HG03432 (cell line): ENCODE measurements at regions not wholly inside any gene's neighbourhood (a gene's known extent, or its start where the extent isn't known, plus 50 kb on each side); places are given as distances from the start of the nearest gene placed in this dataset.
"Not testable (repeated sequence)": the region's sequence is repeated elsewhere in the genome, so short reads cannot be mapped to it uniquely, and the experiment has no call there.

Source experiments
- ATAC-seq: cut with Tn5 transposase; IDR thresholded peaks from one replicate; pipeline ENCODE4 v1.9.1; 2021; ENCODE audit warnings: mild to moderate bottlenecking, moderate library complexity; ENCODE audit not compliant: unreplicated experiment

- no peak for ATAC-seq
These were observed 1303.7 kb upstream of the IGFBP7 start for GRCh38 chr4:58413849-58414248.

GRCh38 chr4:58411904-58412303, 1301.7 kb upstream of the IGFBP7 start:
- ATAC-seq = no peak

GRCh38 chr4:58406762-58407161, 1296.6 kb upstream of the IGFBP7 start:
- ATAC-seq = no peak

- ATAC-seq = no peak
These were observed 1258.0 kb upstream of the IGFBP7 start for GRCh38 chr4:58368221-58368620.

- ATAC-seq = no peak
These were observed 1250.4 kb upstream of the IGFBP7 start for GRCh38 chr4:58360354-58361133.

- no peak for ATAC-seq
These were observed 1249.4 kb upstream of the IGFBP7 start for GRCh38 chr4:58359590-58359989.

GRCh38 chr4:58357947-58358346, 1247.8 kb upstream of the IGFBP7 start:
- no peak for ATAC-seq

GRCh38 chr4:58325070-58325469, 1214.9 kb upstream of the IGFBP7 start:
- no peak for ATAC-seq

- no peak for ATAC-seq
These were observed 1203.3 kb upstream of the IGFBP7 start for GRCh38 chr4:58313444-58313843.

- no peak for ATAC-seq
These were observed 1193.3 kb upstream of the IGFBP7 start for GRCh38 chr4:58303456-58303855.

GRCh38 chr4:58301376-58301999, 1191.3 kb upstream of the IGFBP7 start:
- ATAC-seq = no peak

GRCh38 chr4:58286335-58286734, 1176.2 kb upstream of the IGFBP7 start:
- no peak for ATAC-seq

GRCh38 chr4:58280928-58281327, 1170.7 kb upstream of the IGFBP7 start:
- ATAC-seq = not testable (repeated sequence)

GRCh38 chr4:58275856-58276255, 1165.7 kb upstream of the IGFBP7 start:
- ATAC-seq = no peak

- ATAC-seq = no peak
These were observed 1164.4 kb upstream of the IGFBP7 start for GRCh38 chr4:58274553-58274952.

- ATAC-seq = no peak
These were observed 1162.1 kb upstream of the IGFBP7 start for GRCh38 chr4:58272311-58272710.

GRCh38 chr4:58265734-58266133, 1155.5 kb upstream of the IGFBP7 start:
- no peak for ATAC-seq

- no peak for ATAC-seq
These were observed 1151.3 kb upstream of the IGFBP7 start for GRCh38 chr4:58261526-58261925.

GRCh38 chr4:58254291-58254690, 1144.1 kb upstream of the IGFBP7 start:
- ATAC-seq = no peak

GRCh38 chr4:58252656-58253055, 1142.5 kb upstream of the IGFBP7 start:
- no peak for ATAC-seq

GRCh38 chr4:58247792-58248191, 1137.6 kb upstream of the IGFBP7 start:
- no peak for ATAC-seq

GRCh38 chr4:58225460-58225859, 1115.3 kb upstream of the IGFBP7 start:
- ATAC-seq = no peak

- ATAC-seq = no peak
These were observed 1109.0 kb upstream of the IGFBP7 start for GRCh38 chr4:58219179-58219578.
